GM23338 (cell line): ENCODE measurements at regions not wholly inside any gene's neighbourhood (a gene's known extent, or its start where the extent isn't known, plus 50 kb on each side); places are given as distances from the start of the nearest gene placed in this dataset.

Source experiments
- EZH2 ChIP-seq: fragments of 200-600 bp; sonication (generic); IDR thresholded peaks from one replicate; pipeline ENCODE4 v1.8.0; 2017; ENCODE audit warnings: antibody characterized with exemption, mild to moderate bottlenecking, low read depth; ENCODE audit not compliant: unreplicated experiment
- EZH2phosphoT487 ChIP-seq: fragments of 200-600 bp; sonication (generic); IDR thresholded peaks from one replicate; pipeline ENCODE4 v1.8.1; 2018; ENCODE audit warnings: antibody characterized with exemption; ENCODE audit not compliant: unreplicated experiment
- POLR2AphosphoS5 ChIP-seq: IDR thresholded peaks from 2 replicates; pipeline ENCODE4 v1.6.1; 2016; ENCODE audit warnings: antibody characterized with exemption, low read depth
- TF ChIP-seq, protein P1 (sequence below), 2 experiments: fragments of 200-600 bp in 1 of 2; sonication (generic) in 1 of 2; conservative IDR thresholded peaks; 2 replicates each; pipeline versions ENCODE4 v1.5.1 to v1.6.1; 2016 to 2017; ENCODE audit warnings: antibody characterized with exemption in 2 of 2, low read depth in 2 of 2, mild to moderate bottlenecking in 2 of 2, moderate library complexity in 1 of 2
- TF ChIP-seq, protein P2 (sequence below): IDR thresholded peaks from one replicate; pipeline ENCODE4 v1.6.1; 2018; ENCODE audit warnings: antibody characterized with exemption; ENCODE audit not compliant: unreplicated experiment

DNA sequence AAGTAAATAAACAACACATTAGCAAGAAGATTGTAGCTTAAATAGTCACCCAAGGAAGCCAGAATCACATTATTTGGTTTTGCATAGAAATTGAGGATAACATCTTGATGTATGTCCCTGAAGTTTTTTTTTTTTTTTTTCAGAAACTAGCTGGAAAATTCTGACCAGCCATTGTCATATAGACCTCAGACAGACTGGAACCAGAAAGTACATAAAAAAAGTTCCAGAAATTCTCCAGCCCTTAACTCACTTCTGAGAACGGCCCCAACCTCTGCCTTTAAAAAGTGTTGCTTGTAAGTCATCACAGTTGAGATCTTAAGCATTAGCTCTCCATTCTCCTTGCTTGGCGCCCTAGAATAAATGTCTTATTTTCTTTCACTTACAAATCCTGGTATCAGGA, 350.5 kb downstream of the CCDC85A start:
- TF ChIP-seq, protein P1, sequence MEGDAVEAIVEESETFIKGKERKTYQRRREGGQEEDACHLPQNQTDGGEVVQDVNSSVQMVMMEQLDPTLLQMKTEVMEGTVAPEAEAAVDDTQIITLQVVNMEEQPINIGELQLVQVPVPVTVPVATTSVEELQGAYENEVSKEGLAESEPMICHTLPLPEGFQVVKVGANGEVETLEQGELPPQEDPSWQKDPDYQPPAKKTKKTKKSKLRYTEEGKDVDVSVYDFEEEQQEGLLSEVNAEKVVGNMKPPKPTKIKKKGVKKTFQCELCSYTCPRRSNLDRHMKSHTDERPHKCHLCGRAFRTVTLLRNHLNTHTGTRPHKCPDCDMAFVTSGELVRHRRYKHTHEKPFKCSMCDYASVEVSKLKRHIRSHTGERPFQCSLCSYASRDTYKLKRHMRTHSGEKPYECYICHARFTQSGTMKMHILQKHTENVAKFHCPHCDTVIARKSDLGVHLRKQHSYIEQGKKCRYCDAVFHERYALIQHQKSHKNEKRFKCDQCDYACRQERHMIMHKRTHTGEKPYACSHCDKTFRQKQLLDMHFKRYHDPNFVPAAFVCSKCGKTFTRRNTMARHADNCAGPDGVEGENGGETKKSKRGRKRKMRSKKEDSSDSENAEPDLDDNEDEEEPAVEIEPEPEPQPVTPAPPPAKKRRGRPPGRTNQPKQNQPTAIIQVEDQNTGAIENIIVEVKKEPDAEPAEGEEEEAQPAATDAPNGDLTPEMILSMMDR (conservative IDR thresholded peaks at IDR 0.05; ENCODE audit: low read depth in 2 of 2) = no peak
- no peak for TF ChIP-seq EZH2
- TF ChIP-seq, protein P2, sequence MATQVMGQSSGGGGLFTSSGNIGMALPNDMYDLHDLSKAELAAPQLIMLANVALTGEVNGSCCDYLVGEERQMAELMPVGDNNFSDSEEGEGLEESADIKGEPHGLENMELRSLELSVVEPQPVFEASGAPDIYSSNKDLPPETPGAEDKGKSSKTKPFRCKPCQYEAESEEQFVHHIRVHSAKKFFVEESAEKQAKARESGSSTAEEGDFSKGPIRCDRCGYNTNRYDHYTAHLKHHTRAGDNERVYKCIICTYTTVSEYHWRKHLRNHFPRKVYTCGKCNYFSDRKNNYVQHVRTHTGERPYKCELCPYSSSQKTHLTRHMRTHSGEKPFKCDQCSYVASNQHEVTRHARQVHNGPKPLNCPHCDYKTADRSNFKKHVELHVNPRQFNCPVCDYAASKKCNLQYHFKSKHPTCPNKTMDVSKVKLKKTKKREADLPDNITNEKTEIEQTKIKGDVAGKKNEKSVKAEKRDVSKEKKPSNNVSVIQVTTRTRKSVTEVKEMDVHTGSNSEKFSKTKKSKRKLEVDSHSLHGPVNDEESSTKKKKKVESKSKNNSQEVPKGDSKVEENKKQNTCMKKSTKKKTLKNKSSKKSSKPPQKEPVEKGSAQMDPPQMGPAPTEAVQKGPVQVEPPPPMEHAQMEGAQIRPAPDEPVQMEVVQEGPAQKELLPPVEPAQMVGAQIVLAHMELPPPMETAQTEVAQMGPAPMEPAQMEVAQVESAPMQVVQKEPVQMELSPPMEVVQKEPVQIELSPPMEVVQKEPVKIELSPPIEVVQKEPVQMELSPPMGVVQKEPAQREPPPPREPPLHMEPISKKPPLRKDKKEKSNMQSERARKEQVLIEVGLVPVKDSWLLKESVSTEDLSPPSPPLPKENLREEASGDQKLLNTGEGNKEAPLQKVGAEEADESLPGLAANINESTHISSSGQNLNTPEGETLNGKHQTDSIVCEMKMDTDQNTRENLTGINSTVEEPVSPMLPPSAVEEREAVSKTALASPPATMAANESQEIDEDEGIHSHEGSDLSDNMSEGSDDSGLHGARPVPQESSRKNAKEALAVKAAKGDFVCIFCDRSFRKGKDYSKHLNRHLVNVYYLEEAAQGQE = no peak
- TF ChIP-seq POLR2AphosphoS5 = no peak
- TF ChIP-seq EZH2phosphoT487 = no peak
